Posterior cingulate gyrus (tissue), 11 donors: ENCODE measurements at regions not wholly inside any gene's neighbourhood (a gene's known extent, or its start where the extent isn't known, plus 50 kb on each side); places are given as distances from the start of the nearest gene placed in this dataset.
"Not testable (repeated sequence)": the region's sequence is repeated elsewhere in the genome, so short reads cannot be mapped to it uniquely, and the experiment has no call there.

Experiments
- DNase-seq, 10 donors: peaks; one replicate each; pipeline versions ENCODE4 v3.0.0 to v3.0.0-alpha.2; 2020 to 2021; ENCODE audit warnings: mixed read lengths in 3 of 10
- intact Hi-C: fragments of 100-400 bp; cut with DNase I; formaldehyde crosslinking; loops from one replicate; pipeline ENCODE4 v1.15.1; 2023

DNA sequence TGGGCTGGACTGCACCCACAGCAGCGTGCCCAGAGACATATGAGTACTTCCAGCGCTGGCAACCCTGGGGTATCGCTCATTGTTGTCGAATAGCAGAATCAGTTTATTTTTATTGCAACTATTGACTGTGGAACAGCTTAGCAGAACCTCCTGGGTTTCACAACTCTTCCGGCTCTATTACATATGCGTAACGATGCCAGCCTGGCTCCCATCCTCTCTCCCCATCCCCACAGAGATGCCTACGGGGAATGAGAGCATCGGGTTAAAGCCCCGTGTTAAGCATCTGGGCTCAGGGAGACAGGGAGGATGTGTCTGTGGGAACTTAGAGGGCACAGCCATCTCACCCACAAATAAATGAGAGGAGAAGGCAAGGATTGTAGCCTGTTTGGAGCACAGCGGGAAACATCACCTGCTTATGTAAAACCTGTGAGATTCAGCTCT, 76.6 kb upstream of the DLG1 start:
- intact Hi-C loops: no loop called here
- peak in 2 of 10 donors; percentile 23 to 76 for DNase-seq

DNA sequence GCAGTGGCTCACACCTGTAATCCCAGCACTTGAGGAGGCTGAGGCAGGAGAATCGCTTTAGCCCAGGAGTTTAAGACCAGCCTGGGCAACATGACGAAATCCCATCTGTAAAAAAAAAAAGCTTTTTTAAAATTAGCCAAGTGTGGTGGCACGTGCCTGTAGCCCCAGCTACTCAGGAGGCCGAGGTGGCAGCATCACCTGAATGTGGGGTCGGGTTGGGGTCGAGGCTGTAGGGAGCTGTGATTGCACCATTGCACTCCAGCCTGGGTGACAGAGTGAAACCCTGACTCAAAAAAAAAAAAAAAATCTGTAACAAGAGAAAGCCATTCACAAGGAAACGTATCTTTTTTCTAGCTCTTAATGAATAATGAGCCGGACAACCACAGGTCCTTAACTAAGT, 74.7 kb upstream of the DLG1 start:
- DNase-seq: peak in 1 of 10 donors; percentile 43
- intact Hi-C loops: no loop called here

DNA sequence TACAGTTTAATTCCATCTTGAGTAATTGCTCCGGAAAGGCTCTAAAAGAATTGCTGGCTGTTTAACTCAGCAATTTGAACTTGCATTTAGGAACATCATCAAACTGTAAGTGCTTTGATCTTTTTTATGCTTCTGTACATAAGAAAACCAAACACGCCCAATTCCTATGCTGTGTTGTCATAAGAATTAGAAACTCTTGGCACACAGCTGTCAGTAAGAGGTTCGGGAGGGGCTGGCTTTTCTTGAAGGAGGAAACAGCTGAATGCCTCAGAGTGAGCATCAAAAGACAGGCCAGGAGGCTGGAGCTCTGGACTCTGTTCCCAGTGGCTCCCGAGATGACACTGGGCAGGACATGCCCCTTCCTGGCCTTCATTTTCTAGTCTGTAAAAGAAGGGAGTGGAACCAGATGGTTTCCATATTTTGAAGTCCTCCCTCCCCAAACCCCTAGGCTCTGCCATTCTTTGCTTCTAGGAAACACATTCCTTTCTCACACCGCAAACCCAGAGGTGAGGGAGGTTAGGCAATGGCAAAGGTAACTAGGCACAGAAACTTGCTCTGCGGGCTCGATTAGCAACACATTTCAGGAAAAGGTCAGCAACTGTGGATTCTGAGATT, 73.7 kb upstream of the DLG1 start:
- peak in 1 of 10 donors; percentile 57 for DNase-seq
- intact Hi-C loops: no loop called here

DNA sequence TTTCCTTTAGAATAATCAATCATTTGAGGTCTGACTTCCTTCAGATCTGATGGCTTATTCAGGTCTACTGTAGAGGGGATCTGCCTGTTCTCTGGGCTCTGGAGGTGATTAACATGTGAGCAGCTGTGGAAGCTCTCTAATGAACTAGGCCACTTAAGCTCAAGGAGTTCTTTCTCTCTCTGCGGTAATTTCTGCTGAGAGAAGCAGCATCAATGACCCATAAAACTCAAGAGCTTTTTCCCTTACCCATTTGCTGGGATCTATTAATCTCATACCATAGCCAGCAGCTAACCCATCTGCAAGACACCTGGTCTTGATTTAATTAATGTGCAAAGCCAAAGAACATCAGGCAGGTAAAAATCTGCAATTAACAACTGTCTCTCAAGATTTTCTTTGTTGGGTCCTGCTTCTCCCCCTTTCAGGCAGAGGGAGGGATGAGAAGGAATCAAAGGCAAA, 73.2 kb upstream of the DLG1 start:
- intact Hi-C loops: no loop called here
- DNase-seq: no peak

DNA sequence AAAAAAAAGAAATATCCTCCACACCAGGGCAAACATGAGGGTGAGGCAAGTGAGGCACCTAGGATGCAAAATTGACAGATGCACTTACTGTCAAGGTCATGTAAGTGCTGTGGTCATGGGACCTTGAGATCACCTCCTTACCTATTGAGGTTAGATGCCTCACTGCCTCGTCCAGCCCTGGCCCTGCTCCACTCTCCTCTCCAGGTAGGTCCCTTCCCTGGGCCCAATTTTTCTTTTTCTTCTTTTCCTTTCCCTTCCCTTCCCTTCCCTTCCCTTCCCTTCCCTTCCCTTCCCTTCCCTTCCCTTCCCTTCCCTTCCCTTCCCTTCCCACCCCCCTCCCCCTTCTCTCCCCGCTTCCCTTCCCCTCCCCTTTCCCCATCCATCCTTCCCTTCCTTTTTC, 71.1 kb upstream of the DLG1 start:
- DNase-seq: no peak
- intact Hi-C loops: no loop called here

DNA sequence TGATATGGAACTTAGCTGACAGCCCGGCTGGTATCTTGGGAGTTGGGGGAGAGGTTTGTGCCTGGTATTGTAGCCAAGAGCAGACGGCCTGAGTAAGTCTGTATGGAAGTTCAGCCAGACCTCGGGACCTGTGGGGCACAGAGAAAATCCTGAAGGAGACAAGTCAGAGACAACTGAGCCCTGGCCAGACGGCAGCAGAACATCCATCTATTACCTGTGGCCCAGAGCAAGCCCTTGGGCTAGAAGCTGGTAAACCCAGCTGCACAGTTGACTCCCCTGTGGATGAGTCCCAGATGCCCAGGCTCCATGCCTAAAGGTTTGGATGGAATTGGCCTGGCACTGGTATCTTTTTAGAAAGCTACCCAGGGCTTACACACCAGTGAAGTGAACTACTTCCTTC, 70.4 kb upstream of the DLG1 start:
- intact Hi-C loops: no loop called here
- peak in 1 of 10 donors; percentile 68 for DNase-seq

DNA sequence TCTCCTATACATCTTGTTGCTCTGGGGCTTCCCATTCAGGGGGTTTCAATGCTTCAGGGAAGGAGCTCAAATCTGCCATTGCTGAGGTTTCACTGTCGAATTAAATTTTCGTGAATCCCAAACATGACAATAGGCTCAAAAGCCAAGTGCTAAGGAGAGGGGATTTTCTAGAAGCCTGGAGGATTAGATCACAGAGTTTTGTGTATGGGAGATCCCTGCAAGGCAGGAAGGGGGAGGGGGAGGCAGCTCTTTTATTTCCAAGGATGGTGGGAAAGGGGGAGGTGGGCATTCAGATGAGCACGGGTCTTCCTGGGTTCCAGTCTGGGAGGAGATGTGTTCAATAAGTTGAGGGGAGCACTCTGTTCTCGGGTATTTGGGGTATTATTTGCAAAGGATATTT, 69.9 kb upstream of the DLG1 start:
- intact Hi-C loops: no loop called here
- DNase-seq: no peak

GRCh38 chr3:197367081-197367780, 68.8 kb upstream of the DLG1 start:
- intact Hi-C loops: no loop called here
- DNase-seq: peak in 2 of 10 donors; percentile 39 to 88

GRCh38 chr3:197366301-197367044, 68.1 kb upstream of the DLG1 start:
- DNase-seq: peak in 1 of 10 donors; percentile 59
- intact Hi-C loops: no loop called here

DNA sequence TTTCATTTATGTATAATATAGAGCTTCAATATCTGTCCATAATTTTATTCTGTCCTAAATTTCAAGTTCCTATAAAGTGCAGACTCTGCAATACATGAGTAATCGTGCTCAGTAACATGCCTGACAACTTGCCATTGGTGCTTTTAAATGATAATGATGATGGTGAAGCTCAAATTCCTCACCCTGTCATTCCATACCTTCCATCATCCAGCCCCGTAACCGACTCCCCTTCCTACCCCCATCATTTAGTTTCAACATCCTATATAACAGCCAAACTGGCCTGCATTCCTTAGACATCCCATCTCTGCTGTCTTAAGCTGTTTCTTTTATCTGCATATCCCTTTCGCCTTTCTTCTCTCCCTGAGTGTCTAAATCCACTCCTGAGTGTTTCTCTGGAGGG, 67.2 kb upstream of the DLG1 start:
- intact Hi-C loops: no loop called here
- DNase-seq: no peak

- intact Hi-C loops: no loop called here
- DNase-seq: peak in 2 of 10 donors; percentile 51 to 79
Measured at GRCh38 chr3:197364410-197365071, 66.1 kb upstream of the DLG1 start.

- peak in 1 of 10 donors; percentile 37 for DNase-seq
- intact Hi-C loops: no loop called here
Measured at GRCh38 chr3:197363553-197364409, 65.4 kb upstream of the DLG1 start.

- intact Hi-C loops: no loop called here
- DNase-seq: no peak
Measured at GRCh38 chr3:197362081-197362480, 63.7 kb upstream of the DLG1 start.

GRCh38 chr3:197360095-197360494, 61.7 kb upstream of the DLG1 start:
- intact Hi-C loops: not testable (repeated sequence)
- DNase-seq: peak in 1 of 10 donors; percentile 33

DNA sequence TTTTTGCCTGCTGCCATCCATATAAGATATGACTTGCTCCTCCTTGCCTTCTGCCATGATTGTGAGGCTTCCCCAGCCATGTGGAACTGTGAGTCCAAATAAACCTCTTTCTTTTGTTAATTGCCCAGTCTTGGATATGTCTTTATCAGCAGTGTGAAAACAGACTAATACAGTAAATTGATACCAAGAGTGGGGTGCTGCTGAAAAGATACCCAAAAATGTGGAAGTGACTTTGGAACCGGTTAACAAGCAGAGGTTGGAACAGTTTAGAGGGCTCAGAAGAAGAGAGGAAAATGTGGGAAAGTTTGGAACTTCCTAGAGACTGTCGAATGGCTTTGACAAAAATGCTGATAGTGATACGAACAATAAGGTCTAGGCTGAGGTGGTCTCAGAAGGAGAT, 61.1 kb upstream of the DLG1 start:
- intact Hi-C loops: not testable (repeated sequence)

DNA sequence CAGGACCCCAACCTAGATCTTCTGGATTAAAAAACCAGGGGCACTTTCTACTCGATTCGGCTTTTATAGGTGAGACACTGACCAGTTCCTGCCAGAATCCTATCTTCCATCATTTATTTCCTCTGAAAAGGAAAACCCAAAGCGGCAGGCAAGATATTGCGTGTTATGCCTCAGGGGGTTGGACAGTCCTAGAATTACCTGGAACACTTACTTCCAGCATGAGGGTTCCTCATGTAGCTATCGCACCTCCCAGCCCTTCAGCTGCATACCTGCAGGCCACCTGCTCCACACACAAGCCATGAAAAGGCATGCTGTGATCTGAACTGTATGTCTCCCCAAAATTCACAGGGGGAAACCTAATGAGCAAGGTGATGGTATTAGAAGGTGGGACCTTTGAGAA, 58.3 kb upstream of the DLG1 start:
- intact Hi-C loops: no loop called here
- no peak for DNase-seq

More for the DNA sequence above, 61.1 kb upstream of the DLG1 start:
- not testable (repeated sequence) for DNase-seq

- DNase-seq: peak in 6 of 10 donors; percentile 49 to 92 (median 62)
Measured at GRCh38 chr3:197356275-197356674, 57.9 kb upstream of the DLG1 start.

GRCh38 chr3:197355713-197356112, 57.3 kb upstream of the DLG1 start:
- DNase-seq: no peak
- intact Hi-C loops: no loop called here

More at GRCh38 chr3:197356275-197356674, 57.9 kb upstream of the DLG1 start:
- intact Hi-C loops: no loop called here

DNA sequence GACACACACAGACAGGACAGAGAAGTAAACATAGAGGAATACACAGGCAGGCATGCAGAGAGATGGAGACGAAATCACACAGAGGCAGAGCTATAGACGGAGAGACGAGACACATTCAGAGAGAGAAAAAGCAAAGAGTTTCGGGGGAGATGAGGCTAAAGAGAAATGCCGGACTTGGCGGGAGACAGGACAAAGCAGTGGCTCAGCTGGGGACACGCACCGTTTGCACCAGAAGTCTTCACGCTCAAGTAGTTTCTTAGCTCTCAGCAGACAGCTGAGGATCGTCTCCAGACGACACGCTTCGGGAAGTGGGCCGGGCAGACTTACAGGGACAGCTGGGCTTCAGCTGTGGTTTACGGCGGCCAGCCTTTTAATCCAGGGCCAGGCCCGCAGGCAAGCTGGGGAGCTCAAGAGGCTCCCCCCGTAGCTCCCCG, 56.2 kb upstream of the DLG1 start:
- DNase-seq: peak in 9 of 10 donors; percentile 26 to 92 (median 43)
- intact Hi-C loops: no loop called here
